Adrenal gland (tissue), 5 donors: ENCODE measurements at regions not wholly inside any gene's neighbourhood (a gene's known extent, or its start where the extent isn't known, plus 50 kb on each side); places are given as distances from the start of the nearest gene placed in this dataset.

ENCODE experiments used
- POLR2A ChIP-seq, 2 donors: fragments of 450-650 bp; IDR thresholded peaks; one replicate each; pipeline ENCODE4 v1.6.1; 2017; ENCODE audit warnings: antibody characterized with exemption in 2 of 2, mild to moderate bottlenecking in 2 of 2, moderate library complexity in 1 of 2
- TF ChIP-seq, protein P1 (sequence below), 6 experiments: fragments of 450-650 bp in 4 of 6; fragments of 200-600 bp in 2 of 6; sonication (generic) in 1 of 6; IDR thresholded peaks; 1 replicate in 5 of 6; 2 replicates in 1 of 6; pipeline versions ENCODE4 v1.5.1 to v1.8.0; 2016 to 2021; ENCODE audit warnings: antibody characterized with exemption in 6 of 6, mild to moderate bottlenecking in 2 of 6, moderate library complexity in 1 of 6
- donor health status: DM: no; HTN: no; CAD: no.

DNA sequence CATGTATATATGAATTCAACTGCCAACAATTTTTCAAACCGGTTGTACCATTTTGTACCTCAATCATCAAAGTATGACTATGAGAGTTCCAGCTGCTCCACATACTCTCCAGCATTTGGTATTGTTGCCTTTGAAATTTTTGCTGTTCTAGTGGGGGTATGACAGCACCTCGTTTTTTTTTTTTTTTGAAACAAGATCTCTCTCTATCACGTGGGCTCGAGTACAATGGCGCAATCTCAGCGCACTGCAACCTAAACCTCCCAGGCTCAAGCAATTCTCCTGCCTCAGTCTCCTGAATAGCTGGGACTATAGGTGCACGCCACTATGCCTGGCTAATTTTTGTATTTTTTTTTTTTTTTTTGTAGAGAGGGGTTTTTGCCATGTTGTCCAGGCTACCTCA is 144.7 kb upstream of the JARID2 start:
- TF ChIP-seq, protein P1, sequence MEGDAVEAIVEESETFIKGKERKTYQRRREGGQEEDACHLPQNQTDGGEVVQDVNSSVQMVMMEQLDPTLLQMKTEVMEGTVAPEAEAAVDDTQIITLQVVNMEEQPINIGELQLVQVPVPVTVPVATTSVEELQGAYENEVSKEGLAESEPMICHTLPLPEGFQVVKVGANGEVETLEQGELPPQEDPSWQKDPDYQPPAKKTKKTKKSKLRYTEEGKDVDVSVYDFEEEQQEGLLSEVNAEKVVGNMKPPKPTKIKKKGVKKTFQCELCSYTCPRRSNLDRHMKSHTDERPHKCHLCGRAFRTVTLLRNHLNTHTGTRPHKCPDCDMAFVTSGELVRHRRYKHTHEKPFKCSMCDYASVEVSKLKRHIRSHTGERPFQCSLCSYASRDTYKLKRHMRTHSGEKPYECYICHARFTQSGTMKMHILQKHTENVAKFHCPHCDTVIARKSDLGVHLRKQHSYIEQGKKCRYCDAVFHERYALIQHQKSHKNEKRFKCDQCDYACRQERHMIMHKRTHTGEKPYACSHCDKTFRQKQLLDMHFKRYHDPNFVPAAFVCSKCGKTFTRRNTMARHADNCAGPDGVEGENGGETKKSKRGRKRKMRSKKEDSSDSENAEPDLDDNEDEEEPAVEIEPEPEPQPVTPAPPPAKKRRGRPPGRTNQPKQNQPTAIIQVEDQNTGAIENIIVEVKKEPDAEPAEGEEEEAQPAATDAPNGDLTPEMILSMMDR (IDR thresholded peaks at IDR 0.05), result no peak
- no peak for TF ChIP-seq POLR2A (IDR thresholded peaks at IDR 0.05)
